SK-MEL-5 (cell line): ENCODE measurements at regions not wholly inside any gene's neighbourhood (a gene's known extent, or its start where the extent isn't known, plus 50 kb on each side); places are given as distances from the start of the nearest gene placed in this dataset.

Source experiments
- DNase-seq: peaks from one replicate; pipeline ENCODE4 v3.0.0-alpha.2; 2016; ENCODE audit warnings: low read depth, low spot score
- in situ Hi-C: cut with HindIII; loops from 2 replicates; pipeline ENCODE4 v1.10.0; 2016; ENCODE audit warnings: low sequenced_read_pairs, high pct_unique_total_duplicates, low pct_unique_long_range_greater_than_20kb

- in situ Hi-C loops: no loop called here
- no peak for DNase-seq
These were observed 184.2 kb downstream of the EMX2 start for GRCh38 chr10:117726596-117727295.

- no peak for DNase-seq
- in situ Hi-C loops: no loop called here
These were observed 184.9 kb downstream of the EMX2 start for GRCh38 chr10:117727421-117727820.

- in situ Hi-C loops: no loop called here
- no peak for DNase-seq
These were observed 185.5 kb downstream of the EMX2 start for GRCh38 chr10:117728087-117728486.

GRCh38 chr10:117729156-117729555 is 186.6 kb downstream of the EMX2 start:
- in situ Hi-C loops: no loop called here
- no peak for DNase-seq

GRCh38 chr10:117731121-117731791 is 188.7 kb downstream of the EMX2 start:
- DNase-seq: no peak
- in situ Hi-C loops: no loop called here

- no peak for DNase-seq
- in situ Hi-C loops: no loop called here
These were observed 192.3 kb downstream of the EMX2 start for GRCh38 chr10:117734731-117735405.

GRCh38 chr10:117736655-117737054 is 194.1 kb downstream of the EMX2 start:
- DNase-seq: no peak
- in situ Hi-C loops: no loop called here

- no peak for DNase-seq
- in situ Hi-C loops: no loop called here
These were observed 197.5 kb downstream of the EMX2 start for GRCh38 chr10:117740088-117740487.

GRCh38 chr10:117740691-117741222 is 198.2 kb downstream of the EMX2 start:
- no peak for DNase-seq
- in situ Hi-C loops: no loop called here

GRCh38 chr10:117741524-117741923 is 199.0 kb downstream of the EMX2 start:
- peak; percentile 3 for DNase-seq
- in situ Hi-C loops: no loop called here

GRCh38 chr10:117743509-117743908 is 201.0 kb downstream of the EMX2 start:
- no peak for DNase-seq
- in situ Hi-C loops: no loop called here

- DNase-seq: no peak
- in situ Hi-C loops: no loop called here
These were observed 202.8 kb downstream of the EMX2 start for GRCh38 chr10:117745301-117745700.

GRCh38 chr10:117746541-117747448 is 204.2 kb downstream of the EMX2 start:
- in situ Hi-C loops: no loop called here
- DNase-seq: no peak

GRCh38 chr10:117747636-117748035 is 205.1 kb downstream of the EMX2 start:
- in situ Hi-C loops: no loop called here
- DNase-seq: no peak

GRCh38 chr10:117748058-117748457 is 205.5 kb downstream of the EMX2 start:
- in situ Hi-C loops: no loop called here
- DNase-seq: no peak

GRCh38 chr10:117750616-117751015 is 208.1 kb downstream of the EMX2 start:
- DNase-seq: no peak
- in situ Hi-C loops: no loop called here

GRCh38 chr10:117751259-117751658 is 208.7 kb downstream of the EMX2 start:
- in situ Hi-C loops: no loop called here
- no peak for DNase-seq

- DNase-seq: no peak
- in situ Hi-C loops: no loop called here
These were observed 209.6 kb downstream of the EMX2 start for GRCh38 chr10:117752103-117752502.
